HEK293 (cell line): ENCODE measurements at regions not wholly inside any gene's neighbourhood (a gene's known extent, or its start where the extent isn't known, plus 50 kb on each side); places are given as distances from the start of the nearest gene placed in this dataset.

ENCODE experiments used
- CTCF ChIA-PET: fragments of 350-600 bp; formaldehyde crosslinking; extraction: SDS; loops from one replicate; lab custom pipeline; 2021; ENCODE audit warnings: antibody characterized with exemption; lab: Yijun Ruan, JAX
- POLR2A ChIA-PET: fragments of 300-600 bp; formaldehyde crosslinking; extraction: SDS; loops from one replicate; lab custom pipeline; 2020; ENCODE audit warnings: antibody characterized with exemption, inconsistent platforms; lab: Yijun Ruan, JAX
- H3K27ac ChIP-seq: fragments of 200-500 bp; sonication (Bioruptor generic); 2 replicates; pipeline ENCODE4 v1.5.1; 2014; ENCODE audit warnings: low read depth, low read length, control low read depth, inconsistent platforms; ENCODE audit errors: extremely low read depth
- H3K36me3 ChIP-seq, 2 experiments: fragments of 200-500 bp in 1 of 2; sonication (Bioruptor generic) in 1 of 2; 1 replicate in 1 of 2; 2 replicates in 1 of 2; pipeline ENCODE4 v1.5.1; 2014 to 2017; ENCODE audit warnings: inconsistent platforms in 2 of 2, low read length in 2 of 2; ENCODE audit not compliant: control insufficient read depth in 2 of 2, insufficient read depth in 1 of 2
- H3K4me1 ChIP-seq: fragments of 200-500 bp; sonication (Bioruptor generic); 2 replicates; pipeline ENCODE4 v1.5.1; 2014; ENCODE audit warnings: mild to moderate bottlenecking, low read length, inconsistent platforms; ENCODE audit not compliant: control insufficient read depth, insufficient read depth
- H3K4me3 ChIP-seq: 2 replicates; pipeline ENCODE4 v1.5.1; 2011; ENCODE audit warnings: low read depth, mild to moderate bottlenecking, control low read depth, low read length, moderate library complexity
- H3K9me3 ChIP-seq: fragments of 200-500 bp; sonication (Bioruptor generic); 2 replicates; pipeline ENCODE4 v1.5.1; 2014; ENCODE audit warnings: low read depth, low read length, inconsistent platforms; ENCODE audit not compliant: control insufficient read depth, insufficient read depth
- GLIS2 ChIP-seq: fragments of 450-650 bp; formaldehyde crosslinking; IDR thresholded peaks from 2 replicates; pipeline ENCODE4 v1.5.1; 2016; ENCODE audit warnings: missing biosample characterization, missing genetic modification characterization
- KLF1 ChIP-seq: fragments of 450-650 bp; formaldehyde crosslinking; IDR thresholded peaks from 2 replicates; pipeline ENCODE4 v1.5.1; 2016; ENCODE audit warnings: missing biosample characterization, missing genetic modification characterization
- SP3 ChIP-seq: fragments of 450-650 bp; formaldehyde crosslinking; IDR thresholded peaks from 2 replicates; pipeline ENCODE4 v1.5.1; 2016; ENCODE audit warnings: missing biosample characterization, missing genetic modification characterization
- WT1 ChIP-seq: fragments of 450-650 bp; formaldehyde crosslinking; IDR thresholded peaks from 2 replicates; pipeline ENCODE4 v1.5.1; 2016; ENCODE audit warnings: missing biosample characterization, missing genetic modification characterization
- YY2 ChIP-seq: fragments of 450-650 bp; formaldehyde crosslinking; IDR thresholded peaks from 2 replicates; pipeline ENCODE4 v1.5.1; 2016; ENCODE audit warnings: missing biosample characterization, missing genetic modification characterization
- ZFP69B ChIP-seq: fragments of 450-650 bp; formaldehyde crosslinking; IDR thresholded peaks from 2 replicates; pipeline ENCODE4 v1.5.1; 2016; ENCODE audit warnings: missing biosample characterization, missing genetic modification characterization
- ZNF202 ChIP-seq: fragments of 450-650 bp; formaldehyde crosslinking; IDR thresholded peaks from 2 replicates; pipeline ENCODE4 v1.5.1; 2016; ENCODE audit warnings: missing biosample characterization, missing genetic modification characterization, borderline replicate concordance
- ZNF223 ChIP-seq: fragments of 450-650 bp; formaldehyde crosslinking; IDR thresholded peaks from 2 replicates; pipeline ENCODE4 v1.5.1; 2016; ENCODE audit warnings: missing biosample characterization, missing genetic modification characterization
- ZNF280C ChIP-seq: fragments of 450-650 bp; formaldehyde crosslinking; IDR thresholded peaks from 2 replicates; pipeline ENCODE4 v1.5.1; 2016; ENCODE audit warnings: missing biosample characterization, missing genetic modification characterization
- ZNF280D ChIP-seq: fragments of 450-650 bp; formaldehyde crosslinking; IDR thresholded peaks from 2 replicates; pipeline ENCODE4 v1.5.1; 2016; ENCODE audit warnings: missing biosample characterization, missing genetic modification characterization
- ZNF354C ChIP-seq: fragments of 450-650 bp; formaldehyde crosslinking; IDR thresholded peaks from 2 replicates; pipeline ENCODE4 v1.5.1; 2016; ENCODE audit warnings: missing biosample characterization, missing genetic modification characterization, low read depth, borderline replicate concordance
- ZNF426 ChIP-seq: fragments of 450-650 bp; formaldehyde crosslinking; IDR thresholded peaks from 2 replicates; pipeline ENCODE4 v1.5.1; 2017; ENCODE audit warnings: missing biosample characterization, missing genetic modification characterization, mild to moderate bottlenecking, inconsistent platforms, moderate library complexity
- ZNF449 ChIP-seq: fragments of 450-650 bp; formaldehyde crosslinking; IDR thresholded peaks from 2 replicates; pipeline ENCODE4 v1.5.1; 2017; ENCODE audit warnings: missing biosample characterization, mild to moderate bottlenecking, missing genetic modification characterization, moderate library complexity
- ZNF510 ChIP-seq: fragments of 450-650 bp; formaldehyde crosslinking; IDR thresholded peaks from 2 replicates; pipeline ENCODE4 v1.5.1; 2018; ENCODE audit warnings: mild to moderate bottlenecking, missing genetic modification characterization, missing biosample characterization; ENCODE audit not compliant: insufficient replicate concordance
- ZNF555 ChIP-seq: fragments of 450-650 bp; formaldehyde crosslinking; conservative IDR thresholded peaks from 2 replicates; pipeline ENCODE4 v1.5.1; 2017; ENCODE audit warnings: missing biosample characterization, mild to moderate bottlenecking, missing genetic modification characterization, inconsistent platforms
- ZNF747 ChIP-seq: fragments of 450-650 bp; formaldehyde crosslinking; IDR thresholded peaks from 2 replicates; pipeline ENCODE4 v1.5.1; 2016; ENCODE audit warnings: missing biosample characterization, missing genetic modification characterization
- ZNF791 ChIP-seq: fragments of 450-650 bp; formaldehyde crosslinking; IDR thresholded peaks from 2 replicates; pipeline ENCODE4 v1.5.1; 2016; ENCODE audit warnings: missing biosample characterization, missing genetic modification characterization
- ZNF830 ChIP-seq: fragments of 450-650 bp; IDR thresholded peaks from 2 replicates; pipeline ENCODE4 v1.5.0; 2018; ENCODE audit warnings: missing biosample characterization, missing genetic modification characterization, low read depth, mild to moderate bottlenecking, moderate library complexity
- ZSCAN18 ChIP-seq: fragments of 450-650 bp; formaldehyde crosslinking; IDR thresholded peaks from 2 replicates; pipeline ENCODE4 v1.5.1; 2016; ENCODE audit warnings: missing biosample characterization, missing genetic modification characterization
- ZSCAN23 ChIP-seq: fragments of 450-650 bp; formaldehyde crosslinking; IDR thresholded peaks from 2 replicates; pipeline ENCODE4 v1.5.1; 2016; ENCODE audit warnings: missing biosample characterization, missing genetic modification characterization
- TF ChIP-seq, protein P1 (sequence below): fragments of 450-650 bp; formaldehyde crosslinking; IDR thresholded peaks from 2 replicates; pipeline ENCODE4 v1.5.1; 2017; ENCODE audit warnings: missing biosample characterization, missing genetic modification characterization

GRCh38 chr17:33433581-33433980 lies 140.5 kb upstream of the ASIC2 start:
- no peak overlapping the region for H3K4me3 ChIP-seq
- ChIA-PET POLR2A (no interaction called here), CTCF (interaction anchor here (0.6 to 1.2 kb wide), 2 partner anchors 41 to 169 kb away, joined by 3 read pairs; no protein-coding TSS in a partner anchor)
- no peaks in the 10 kb centered on the region for H3K4me1 ChIP-seq
- H3K27ac ChIP-seq: no peak overlapping the region
- H3K36me3 ChIP-seq: no peaks in the 10 kb centered on the region
- H3K9me3 ChIP-seq: no peaks in the 10 kb centered on the region
- TF ChIP-seq WT1 (tag by site-specific recombination) (no peak), ZSCAN23 (tag by site-specific recombination) (no peak), ZNF223 (tag by site-specific recombination) (no peak), ZNF510 (tag by site-specific recombination) (no peak), ZSCAN18 (tag by site-specific recombination) (no peak), ZNF747 (no peak), YY2 (tag by site-specific recombination) (no peak), ZNF280C (tag by site-specific recombination) (no peak), SP3 (no peak), ZNF202 (tag by site-specific recombination) (no peak), ZFP69B (tag by site-specific recombination) (no peak), ZNF426 (tag by site-specific recombination) (no peak), ZNF830 (tag by site-specific recombination) (no peak), ZNF555 (tag by site-specific recombination) (no peak), ZNF280D (tag by site-specific recombination) (no peak), ZNF791 (tag by site-specific recombination) (no peak)
- TF ChIP-seq, protein P1, sequence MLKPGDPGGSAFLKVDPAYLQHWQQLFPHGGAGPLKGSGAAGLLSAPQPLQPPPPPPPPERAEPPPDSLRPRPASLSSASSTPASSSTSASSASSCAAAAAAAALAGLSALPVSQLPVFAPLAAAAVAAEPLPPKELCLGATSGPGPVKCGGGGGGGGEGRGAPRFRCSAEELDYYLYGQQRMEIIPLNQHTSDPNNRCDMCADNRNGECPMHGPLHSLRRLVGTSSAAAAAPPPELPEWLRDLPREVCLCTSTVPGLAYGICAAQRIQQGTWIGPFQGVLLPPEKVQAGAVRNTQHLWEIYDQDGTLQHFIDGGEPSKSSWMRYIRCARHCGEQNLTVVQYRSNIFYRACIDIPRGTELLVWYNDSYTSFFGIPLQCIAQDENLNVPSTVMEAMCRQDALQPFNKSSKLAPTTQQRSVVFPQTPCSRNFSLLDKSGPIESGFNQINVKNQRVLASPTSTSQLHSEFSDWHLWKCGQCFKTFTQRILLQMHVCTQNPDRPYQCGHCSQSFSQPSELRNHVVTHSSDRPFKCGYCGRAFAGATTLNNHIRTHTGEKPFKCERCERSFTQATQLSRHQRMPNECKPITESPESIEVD (tag by site-specific recombination): no peak

GRCh38 chr17:33434841-33435240 lies 141.7 kb upstream of the ASIC2 start:
- CTCF ChIA-PET: no interaction called here
- TF ChIP-seq GLIS2 (tag by site-specific recombination) (no peak), KLF1 (tag by site-specific recombination) (no peak), ZNF449 (tag by site-specific recombination) (no peak), ZNF354C (tag by site-specific recombination) (no peak)
- H3K36me3 ChIP-seq: no peaks in the 10 kb centered on the region
- H3K4me3 ChIP-seq: no peak overlapping the region
- H3K4me1 ChIP-seq: no peaks in the 10 kb centered on the region
- no peak overlapping the region for H3K27ac ChIP-seq
- POLR2A ChIA-PET: no interaction called here
- H3K9me3 ChIP-seq: no peaks in the 10 kb centered on the region
